ENCODE measurements at regions not wholly inside any gene's neighbourhood (a gene's known extent, or its start where the extent isn't known, plus 50 kb on each side); places are given as distances from the start of the nearest gene placed in this dataset.

- Histone ChIP-seq H3K27ac (ENCODE audit: control insufficient read depth, insufficient read depth, low read length) (no peak overlapping the region), H3K36me3 (ENCODE audit: control insufficient read depth in 2 of 2, extremely low read depth in 1 of 2, insufficient read depth in 2 of 2, low read length in 2 of 2) (no peaks in the 10 kb centered on the region), H4K20me1 (ENCODE audit: control insufficient read depth, extremely low read depth, insufficient read depth, low read length) (no peaks in the 10 kb centered on the region), H3K27me3 (ENCODE audit: control insufficient read depth, extremely low read depth, insufficient read depth, low read length) (peaks cover 16% of the 10 kb centered on the region), H2AFZ (ENCODE audit: control insufficient read depth, low read length) (no peak overlapping the region), H3K79me2 (ENCODE audit: control insufficient read depth, insufficient read depth, low read length) (no peaks in the 10 kb centered on the region), H3K4me2 (ENCODE audit: control insufficient read depth, extremely low read depth, insufficient read depth, low read depth, low read length) (no peak overlapping the region), H3K4me1 (ENCODE audit: control insufficient read depth, extremely low read depth, insufficient read depth, low read length) (no peaks in the 10 kb centered on the region), H3K9ac (ENCODE audit: control insufficient read depth, extremely low read depth, insufficient read depth, low read length) (no peak overlapping the region), H3K9me1 (ENCODE audit: control insufficient read depth, extremely low read depth, insufficient read depth, low read length) (no peaks in the 10 kb centered on the region), H3K4me3 (ENCODE audit: control insufficient read depth in 2 of 3, extremely low read depth in 1 of 3, insufficient read depth in 2 of 3, low read depth in 1 of 3, low read length in 3 of 3) (no peak overlapping the region), H3K9me3 (ENCODE audit: control insufficient read depth, low read depth, low read length) (no peaks in the 10 kb centered on the region)
- dilution Hi-C loops (cut with MboI; ENCODE audit: extremely low pct_ligation_motif_present, low sequenced_read_pairs): no loop called here
- FAIRE-seq (no peak), DNase-seq (ENCODE audit: low read depth, low spot score) (no peak)
- TF ChIP-seq EZH2 (IDR thresholded peaks at IDR 0.05; ENCODE audit: low read length): no peak
- TF ChIP-seq, protein P1, sequence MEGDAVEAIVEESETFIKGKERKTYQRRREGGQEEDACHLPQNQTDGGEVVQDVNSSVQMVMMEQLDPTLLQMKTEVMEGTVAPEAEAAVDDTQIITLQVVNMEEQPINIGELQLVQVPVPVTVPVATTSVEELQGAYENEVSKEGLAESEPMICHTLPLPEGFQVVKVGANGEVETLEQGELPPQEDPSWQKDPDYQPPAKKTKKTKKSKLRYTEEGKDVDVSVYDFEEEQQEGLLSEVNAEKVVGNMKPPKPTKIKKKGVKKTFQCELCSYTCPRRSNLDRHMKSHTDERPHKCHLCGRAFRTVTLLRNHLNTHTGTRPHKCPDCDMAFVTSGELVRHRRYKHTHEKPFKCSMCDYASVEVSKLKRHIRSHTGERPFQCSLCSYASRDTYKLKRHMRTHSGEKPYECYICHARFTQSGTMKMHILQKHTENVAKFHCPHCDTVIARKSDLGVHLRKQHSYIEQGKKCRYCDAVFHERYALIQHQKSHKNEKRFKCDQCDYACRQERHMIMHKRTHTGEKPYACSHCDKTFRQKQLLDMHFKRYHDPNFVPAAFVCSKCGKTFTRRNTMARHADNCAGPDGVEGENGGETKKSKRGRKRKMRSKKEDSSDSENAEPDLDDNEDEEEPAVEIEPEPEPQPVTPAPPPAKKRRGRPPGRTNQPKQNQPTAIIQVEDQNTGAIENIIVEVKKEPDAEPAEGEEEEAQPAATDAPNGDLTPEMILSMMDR (optimal IDR thresholded peaks at IDR 0.05 in 1 of 3, IDR thresholded peaks at IDR 0.05 in 1 of 3, conservative IDR thresholded peaks at IDR 0.05 in 1 of 3; ENCODE audit: extremely low read depth in 1 of 3, insufficient read depth in 2 of 3, low read length in 3 of 3): no peak
Observed at GRCh38 chr2:128520340-128520739, 201.7 kb upstream of the HS6ST1 start.

GRCh38 chr2:128520791-128521190, 202.1 kb upstream of the HS6ST1 start:
- Histone ChIP-seq H3K4me1 (ENCODE audit: control insufficient read depth, extremely low read depth, insufficient read depth, low read length) (no peaks in the 10 kb centered on the region), H3K9me3 (ENCODE audit: control insufficient read depth, low read depth, low read length) (no peaks in the 10 kb centered on the region), H3K27ac (ENCODE audit: control insufficient read depth, insufficient read depth, low read length) (no peak overlapping the region), H3K4me3 (ENCODE audit: control insufficient read depth in 2 of 3, extremely low read depth in 1 of 3, insufficient read depth in 2 of 3, low read depth in 1 of 3, low read length in 3 of 3) (no peak overlapping the region), H3K4me2 (ENCODE audit: control insufficient read depth, extremely low read depth, insufficient read depth, low read depth, low read length) (no peak overlapping the region), H3K79me2 (ENCODE audit: control insufficient read depth, insufficient read depth, low read length) (no peaks in the 10 kb centered on the region), H3K27me3 (ENCODE audit: control insufficient read depth, extremely low read depth, insufficient read depth, low read length) (peaks cover 19% of the 10 kb centered on the region), H3K9me1 (ENCODE audit: control insufficient read depth, extremely low read depth, insufficient read depth, low read length) (no peaks in the 10 kb centered on the region), H3K9ac (ENCODE audit: control insufficient read depth, extremely low read depth, insufficient read depth, low read length) (no peak overlapping the region), H2AFZ (ENCODE audit: control insufficient read depth, low read length) (no peak overlapping the region), H3K36me3 (ENCODE audit: control insufficient read depth in 2 of 2, extremely low read depth in 1 of 2, insufficient read depth in 2 of 2, low read length in 2 of 2) (no peaks in the 10 kb centered on the region), H4K20me1 (ENCODE audit: control insufficient read depth, extremely low read depth, insufficient read depth, low read length) (no peaks in the 10 kb centered on the region)
- DNase-seq (ENCODE audit: low read depth, low spot score) (no peak), FAIRE-seq (no peak)
- no peak for TF ChIP-seq EZH2 (IDR thresholded peaks at IDR 0.05; ENCODE audit: low read length)
- TF ChIP-seq, protein P1 (optimal IDR thresholded peaks at IDR 0.05 in 1 of 3, IDR thresholded peaks at IDR 0.05 in 1 of 3, conservative IDR thresholded peaks at IDR 0.05 in 1 of 3; ENCODE audit: extremely low read depth in 1 of 3, insufficient read depth in 2 of 3, low read length in 3 of 3): no peak
- dilution Hi-C loops (cut with MboI; ENCODE audit: extremely low pct_ligation_motif_present, low sequenced_read_pairs): no loop called here
